Tibial nerve (tissue), 3 donors: ENCODE measurements at regions not wholly inside any gene's neighbourhood (a gene's known extent, or its start where the extent isn't known, plus 50 kb on each side); places are given as distances from the start of the nearest gene placed in this dataset.

Experiments
- POLR2A ChIP-seq, 2 donors: fragments of 450-650 bp; IDR thresholded peaks; one replicate each; pipeline ENCODE4 v1.6.1; 2017; ENCODE audit warnings: antibody characterized with exemption in 2 of 2, mild to moderate bottlenecking in 2 of 2, moderate library complexity in 2 of 2
- TF ChIP-seq, protein P1 (sequence below), 5 experiments: fragments of 200-600 bp in 3 of 5; fragments of 450-650 bp in 2 of 5; sonication (generic) in 3 of 5; IDR thresholded peaks; one replicate each; pipeline ENCODE4 v1.5.1; 2016 to 2019; ENCODE audit warnings: antibody characterized with exemption in 5 of 5, mild to moderate bottlenecking in 3 of 5, moderate library complexity in 2 of 5

DNA sequence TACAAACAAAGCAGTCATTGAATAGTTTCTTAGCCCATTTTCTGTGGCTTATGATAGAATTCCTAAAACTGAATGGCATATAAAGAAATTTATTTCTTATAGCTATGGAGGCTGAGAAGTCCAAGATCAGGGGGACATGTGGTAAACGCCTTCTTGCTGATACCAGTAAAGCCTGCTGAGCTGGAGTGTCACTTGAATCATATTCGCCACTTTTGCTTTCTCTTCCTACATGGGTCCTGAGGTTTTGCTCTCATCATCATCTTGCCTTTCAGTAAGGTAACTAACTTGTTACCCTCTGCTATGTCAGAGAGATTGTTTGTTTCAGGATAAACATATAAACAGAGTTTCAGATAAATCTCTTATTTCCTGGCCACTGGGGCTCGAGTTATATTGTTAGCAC, 203.3 kb upstream of the DMRT1 start:
- TF ChIP-seq, protein P1, sequence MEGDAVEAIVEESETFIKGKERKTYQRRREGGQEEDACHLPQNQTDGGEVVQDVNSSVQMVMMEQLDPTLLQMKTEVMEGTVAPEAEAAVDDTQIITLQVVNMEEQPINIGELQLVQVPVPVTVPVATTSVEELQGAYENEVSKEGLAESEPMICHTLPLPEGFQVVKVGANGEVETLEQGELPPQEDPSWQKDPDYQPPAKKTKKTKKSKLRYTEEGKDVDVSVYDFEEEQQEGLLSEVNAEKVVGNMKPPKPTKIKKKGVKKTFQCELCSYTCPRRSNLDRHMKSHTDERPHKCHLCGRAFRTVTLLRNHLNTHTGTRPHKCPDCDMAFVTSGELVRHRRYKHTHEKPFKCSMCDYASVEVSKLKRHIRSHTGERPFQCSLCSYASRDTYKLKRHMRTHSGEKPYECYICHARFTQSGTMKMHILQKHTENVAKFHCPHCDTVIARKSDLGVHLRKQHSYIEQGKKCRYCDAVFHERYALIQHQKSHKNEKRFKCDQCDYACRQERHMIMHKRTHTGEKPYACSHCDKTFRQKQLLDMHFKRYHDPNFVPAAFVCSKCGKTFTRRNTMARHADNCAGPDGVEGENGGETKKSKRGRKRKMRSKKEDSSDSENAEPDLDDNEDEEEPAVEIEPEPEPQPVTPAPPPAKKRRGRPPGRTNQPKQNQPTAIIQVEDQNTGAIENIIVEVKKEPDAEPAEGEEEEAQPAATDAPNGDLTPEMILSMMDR (IDR thresholded peaks at IDR 0.05): no peak
- no peak for TF ChIP-seq POLR2A (IDR thresholded peaks at IDR 0.05)
